ENCODE measurements at regions not wholly inside any gene's neighbourhood (a gene's known extent, or its start where the extent isn't known, plus 50 kb on each side); places are given as distances from the start of the nearest gene placed in this dataset.

DNA sequence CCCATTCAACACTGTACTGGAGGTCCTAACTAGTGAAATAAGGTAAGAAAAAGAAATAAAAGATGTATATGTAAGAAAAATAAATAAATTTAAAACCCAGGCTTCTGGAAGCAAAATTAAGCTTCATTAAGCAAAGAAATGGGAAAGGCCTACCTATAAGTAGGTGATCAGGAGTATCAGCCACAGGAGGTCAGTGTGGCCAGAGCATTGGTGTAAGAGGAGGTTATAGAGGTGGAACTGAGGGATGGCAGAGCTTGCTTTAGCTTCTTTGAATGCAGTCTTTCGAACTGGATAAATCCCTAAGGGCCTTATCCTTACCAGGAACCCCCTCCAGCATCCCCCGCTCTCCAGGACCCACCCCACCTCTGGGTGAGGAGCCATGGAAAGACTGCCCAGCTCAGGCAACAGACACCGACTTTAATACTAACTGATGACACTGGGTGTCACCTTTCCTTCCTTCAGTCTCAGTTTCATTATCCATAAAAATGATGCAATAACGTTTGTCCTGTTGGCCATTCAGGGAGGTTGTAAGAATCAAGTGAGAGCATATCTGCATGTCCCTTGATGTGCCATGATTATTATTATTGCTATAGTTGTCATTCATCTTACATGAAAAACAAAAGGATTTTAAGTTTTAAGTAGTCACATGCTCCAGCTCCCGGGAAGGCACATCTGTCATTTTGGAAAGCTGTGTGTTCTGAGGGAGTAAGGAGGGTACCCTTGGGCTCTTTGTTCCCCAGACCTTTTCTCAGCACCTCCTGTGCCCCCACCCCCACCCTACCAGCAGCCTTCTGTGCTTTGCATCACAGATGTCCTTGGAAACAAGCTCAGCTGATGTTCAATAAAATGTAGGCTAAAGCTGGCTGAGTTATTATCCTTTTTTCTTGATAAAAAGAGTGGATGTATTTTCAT is 50.8 kb upstream of the CTNNA1 start:
- H3K36me3 ChIP-seq (ENCODE audit: control insufficient read depth, low read depth, low read length): no peaks in the 10 kb centered on the region
- H3K27me3 ChIP-seq (ENCODE audit: control insufficient read depth, insufficient read depth, low read length): no peaks in the 10 kb centered on the region
- peaks cover 18% of the 10 kb centered on the region for H3K4me1 ChIP-seq (ENCODE audit: control insufficient read depth, low read depth, low read length)
- no peak overlapping the region for H3K4me3 ChIP-seq (ENCODE audit: low read length)
- H3K27ac ChIP-seq (ENCODE audit: low read length): no peak overlapping the region
- H3K9me3 ChIP-seq (ENCODE audit: control insufficient read depth, low read depth, low read length): no peaks in the 10 kb centered on the region
- H3K9ac ChIP-seq (ENCODE audit: low read length): no peak overlapping the region

DNA sequence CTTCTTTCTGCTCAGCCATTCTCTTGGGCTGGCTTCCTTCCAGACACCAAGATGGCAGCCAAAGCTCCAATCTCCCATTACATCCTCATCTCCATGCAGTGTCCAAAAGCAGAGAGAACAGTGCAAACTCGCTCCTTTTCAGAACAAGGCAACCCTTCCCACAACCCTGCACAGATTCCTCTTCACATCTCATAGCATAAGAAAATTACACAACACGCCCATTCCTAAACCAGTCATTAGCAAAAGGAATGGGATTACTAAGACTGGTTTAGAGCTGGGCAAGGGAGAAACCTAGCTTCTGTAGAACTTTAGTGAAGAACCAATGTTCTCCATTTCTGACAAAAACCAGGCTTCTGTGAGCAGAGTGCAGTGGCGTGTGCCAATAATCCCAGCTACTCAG is 51.5 kb upstream of the CTNNA1 start:
- Histone ChIP-seq H3K4me1 (ENCODE audit: control insufficient read depth, low read depth, low read length) (peaks cover 11% of the 10 kb centered on the region), H3K9me3 (ENCODE audit: control insufficient read depth, low read depth, low read length) (no peaks in the 10 kb centered on the region), H3K4me3 (ENCODE audit: low read length) (no peak overlapping the region), H3K9ac (ENCODE audit: low read length) (no peak overlapping the region), H3K27me3 (ENCODE audit: control insufficient read depth, insufficient read depth, low read length) (no peaks in the 10 kb centered on the region), H3K36me3 (ENCODE audit: control insufficient read depth, low read depth, low read length) (no peaks in the 10 kb centered on the region), H3K27ac (ENCODE audit: low read length) (no peak overlapping the region)

DNA sequence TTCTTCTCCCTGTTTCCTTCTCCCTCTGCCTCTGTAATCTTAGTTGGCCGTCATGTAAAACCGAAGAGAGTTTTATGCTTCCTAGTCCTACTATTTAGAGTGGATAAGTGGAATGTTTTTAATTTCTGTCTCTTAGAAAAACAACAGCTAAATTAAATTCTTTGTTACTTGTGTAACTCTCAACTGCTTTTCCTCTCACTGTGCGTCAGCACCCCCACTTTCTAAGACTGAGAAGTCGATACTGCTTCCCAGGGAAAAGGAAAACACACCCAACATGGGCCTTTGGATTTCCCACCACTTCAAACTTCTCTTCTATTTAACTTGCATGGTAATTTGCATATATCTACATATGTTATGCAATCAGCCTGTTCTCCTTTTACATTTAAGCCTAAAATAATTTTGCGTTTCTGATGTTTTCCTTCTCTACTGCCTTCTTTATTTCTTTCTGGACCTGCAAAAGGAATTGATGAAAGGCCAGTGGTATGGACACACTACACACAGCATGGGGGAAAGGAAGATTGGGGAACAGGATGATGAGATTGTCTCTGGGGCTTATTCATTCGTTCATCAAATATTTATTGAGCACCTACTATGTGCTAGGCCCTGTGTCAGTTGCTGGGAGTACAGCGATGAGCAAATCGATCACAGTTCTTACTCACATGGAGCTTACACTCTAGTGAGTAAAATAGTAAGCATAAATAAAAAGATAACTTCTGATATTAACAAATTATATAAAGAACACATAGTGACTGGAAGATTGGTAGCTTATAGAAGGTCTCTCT is 52.5 kb upstream of the CTNNA1 start:
- Histone ChIP-seq H3K36me3 (ENCODE audit: control insufficient read depth, low read depth, low read length) (no peaks in the 10 kb centered on the region), H3K27me3 (ENCODE audit: control insufficient read depth, insufficient read depth, low read length) (no peaks in the 10 kb centered on the region), H3K27ac (ENCODE audit: low read length) (no peak overlapping the region), H3K9ac (ENCODE audit: low read length) (no peak overlapping the region), H3K9me3 (ENCODE audit: control insufficient read depth, low read depth, low read length) (no peaks in the 10 kb centered on the region), H3K4me1 (ENCODE audit: control insufficient read depth, low read depth, low read length) (peaks cover 8% of the 10 kb centered on the region), H3K4me3 (ENCODE audit: low read length) (no peak overlapping the region)

DNA sequence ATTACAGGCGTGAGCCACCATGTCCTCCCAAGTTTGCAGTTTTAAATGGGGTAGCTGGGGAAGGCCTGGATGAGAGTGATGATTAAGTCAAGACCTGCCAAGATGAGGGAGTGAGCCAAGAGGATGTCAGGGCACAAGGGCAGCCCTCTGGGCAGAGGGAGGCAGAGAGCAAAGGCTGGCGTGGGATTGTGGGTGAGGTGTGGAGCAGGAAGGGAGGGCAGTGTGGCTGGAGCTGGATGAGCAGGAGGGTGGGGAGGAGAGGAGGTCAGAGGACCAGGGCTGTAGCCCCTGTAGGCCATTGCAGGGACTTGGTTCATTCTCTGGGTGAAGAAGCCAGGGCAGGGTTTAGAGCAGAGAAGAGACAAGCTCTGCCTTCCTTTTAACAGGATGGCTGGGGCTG is 53.7 kb upstream of the CTNNA1 start:
- Histone ChIP-seq H3K4me3 (ENCODE audit: low read length) (no peak overlapping the region), H3K27ac (ENCODE audit: low read length) (no peak overlapping the region), H3K27me3 (ENCODE audit: control insufficient read depth, insufficient read depth, low read length) (no peaks in the 10 kb centered on the region), H3K9me3 (ENCODE audit: control insufficient read depth, low read depth, low read length) (no peaks in the 10 kb centered on the region), H3K36me3 (ENCODE audit: control insufficient read depth, low read depth, low read length) (no peaks in the 10 kb centered on the region), H3K9ac (ENCODE audit: low read length) (no peak overlapping the region), H3K4me1 (ENCODE audit: control insufficient read depth, low read depth, low read length) (peaks cover 8% of the 10 kb centered on the region)

DNA sequence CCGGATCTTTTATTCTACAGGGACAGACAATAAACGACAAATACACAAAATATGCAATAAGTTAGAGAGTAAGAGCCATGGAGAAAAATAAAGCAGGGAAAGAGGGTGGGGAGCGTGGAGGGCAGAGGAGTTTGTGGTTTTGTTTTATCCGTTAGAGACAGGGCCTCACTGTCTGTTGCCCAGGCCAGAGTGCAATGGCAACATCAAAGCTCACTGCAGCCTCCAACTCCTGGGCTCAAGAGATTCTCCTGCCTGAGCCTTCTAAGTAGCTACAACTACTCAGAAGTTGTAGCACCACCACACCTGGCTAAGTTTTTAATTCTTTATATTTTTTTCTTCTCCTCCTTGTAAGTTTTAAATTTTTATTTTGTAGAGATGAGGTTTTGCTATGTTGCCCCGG is 54.5 kb upstream of the CTNNA1 start:
- Histone ChIP-seq H3K27ac (ENCODE audit: low read length) (no peak overlapping the region), H3K36me3 (ENCODE audit: control insufficient read depth, low read depth, low read length) (no peaks in the 10 kb centered on the region), H3K4me3 (ENCODE audit: low read length) (no peak overlapping the region), H3K27me3 (ENCODE audit: control insufficient read depth, insufficient read depth, low read length) (no peaks in the 10 kb centered on the region), H3K4me1 (ENCODE audit: control insufficient read depth, low read depth, low read length) (peaks cover 8% of the 10 kb centered on the region), H3K9ac (ENCODE audit: low read length) (no peak overlapping the region), H3K9me3 (ENCODE audit: control insufficient read depth, low read depth, low read length) (no peaks in the 10 kb centered on the region)

DNA sequence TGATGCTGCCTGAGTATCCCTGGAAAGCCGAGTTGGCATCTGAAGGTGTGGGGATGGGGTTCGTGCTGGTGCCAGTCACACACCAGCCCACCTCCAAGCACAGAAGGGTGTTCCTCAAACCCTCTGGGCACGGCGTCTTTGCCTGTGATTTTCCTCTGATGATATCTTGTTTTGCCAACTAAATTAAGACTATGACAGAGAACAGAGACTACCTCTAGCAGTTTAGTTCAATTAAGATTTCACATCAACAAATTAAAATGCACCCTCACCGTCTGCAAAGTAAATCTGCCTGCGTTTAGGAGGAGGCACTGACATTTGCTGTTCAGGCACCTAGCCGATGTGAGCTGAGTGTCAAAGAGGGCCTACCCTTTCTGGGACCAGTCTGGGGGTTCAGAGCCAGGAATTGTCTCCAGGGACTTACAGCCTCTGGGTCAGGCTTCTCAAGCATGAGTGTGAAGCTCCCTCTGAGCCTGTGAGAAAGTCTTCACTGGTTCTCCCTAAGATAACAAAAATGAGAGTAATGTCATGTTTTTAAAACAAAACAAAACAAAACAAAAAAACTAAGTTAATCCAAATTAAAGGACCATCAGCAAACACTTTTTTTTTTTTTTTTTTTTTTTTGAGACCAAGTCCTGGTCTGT is 55.4 kb upstream of the CTNNA1 start:
- Histone ChIP-seq H3K4me1 (ENCODE audit: control insufficient read depth, low read depth, low read length) (peaks cover 6% of the 10 kb centered on the region), H3K4me3 (ENCODE audit: low read length) (no peak overlapping the region), H3K27ac (ENCODE audit: low read length) (no peak overlapping the region), H3K9me3 (ENCODE audit: control insufficient read depth, low read depth, low read length) (no peaks in the 10 kb centered on the region), H3K9ac (ENCODE audit: low read length) (no peak overlapping the region), H3K27me3 (ENCODE audit: control insufficient read depth, insufficient read depth, low read length) (no peaks in the 10 kb centered on the region), H3K36me3 (ENCODE audit: control insufficient read depth, low read depth, low read length) (no peaks in the 10 kb centered on the region)

DNA sequence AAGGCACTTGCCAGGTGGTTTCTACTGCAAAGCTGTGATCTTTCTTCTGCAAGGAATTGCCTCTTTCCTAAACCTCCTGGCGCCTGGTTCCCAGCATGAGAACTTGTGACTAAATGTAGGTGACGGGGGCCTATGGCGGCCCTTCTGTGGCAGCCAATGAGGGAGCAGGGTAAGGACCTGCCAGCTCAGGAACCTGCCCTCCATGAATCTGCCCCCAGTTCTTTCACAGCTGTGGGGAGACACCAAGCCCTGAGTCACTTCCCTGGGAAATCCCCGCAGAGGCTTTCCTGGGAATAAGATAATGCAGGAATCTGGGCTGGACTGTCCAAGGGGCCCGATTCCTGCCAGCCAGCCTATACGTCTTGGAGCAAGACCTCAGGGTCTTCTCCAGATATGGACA is 56.7 kb upstream of the CTNNA1 start:
- Histone ChIP-seq H3K36me3 (ENCODE audit: control insufficient read depth, low read depth, low read length) (no peaks in the 10 kb centered on the region), H3K4me1 (ENCODE audit: control insufficient read depth, low read depth, low read length) (no peaks in the 10 kb centered on the region), H3K9me3 (ENCODE audit: control insufficient read depth, low read depth, low read length) (no peaks in the 10 kb centered on the region), H3K9ac (ENCODE audit: low read length) (no peak overlapping the region), H3K4me3 (ENCODE audit: low read length) (no peak overlapping the region), H3K27ac (ENCODE audit: low read length) (no peak overlapping the region), H3K27me3 (ENCODE audit: control insufficient read depth, insufficient read depth, low read length) (no peaks in the 10 kb centered on the region)

DNA sequence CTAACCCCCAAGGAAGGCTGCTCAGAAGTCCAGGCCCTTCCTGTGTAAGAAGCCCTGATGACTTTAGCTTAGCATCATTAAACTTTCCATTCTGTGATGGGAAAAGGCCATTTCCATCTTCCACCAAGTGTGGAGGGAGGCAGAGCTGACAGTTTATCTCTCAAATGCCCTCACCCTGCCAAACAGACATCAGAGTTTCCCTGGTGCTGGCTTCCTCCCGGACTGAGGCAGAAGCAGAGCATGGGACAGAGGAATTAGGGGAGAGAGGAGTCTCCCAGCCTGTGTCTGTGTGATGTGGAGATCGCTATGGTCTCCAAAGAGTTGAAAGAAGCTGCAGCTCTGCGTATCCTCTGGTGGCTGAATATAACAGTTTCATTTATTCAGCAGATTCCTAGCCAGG is 57.4 kb upstream of the CTNNA1 start:
- no peak overlapping the region for H3K4me3 ChIP-seq (ENCODE audit: low read length)
- H3K9me3 ChIP-seq (ENCODE audit: control insufficient read depth, low read depth, low read length): no peaks in the 10 kb centered on the region
- H3K36me3 ChIP-seq (ENCODE audit: control insufficient read depth, low read depth, low read length): no peaks in the 10 kb centered on the region
- H3K27ac ChIP-seq (ENCODE audit: low read length): no peak overlapping the region
- H3K9ac ChIP-seq (ENCODE audit: low read length): no peak overlapping the region
- no peaks in the 10 kb centered on the region for H3K4me1 ChIP-seq (ENCODE audit: control insufficient read depth, low read depth, low read length)
- H3K27me3 ChIP-seq (ENCODE audit: control insufficient read depth, insufficient read depth, low read length): no peaks in the 10 kb centered on the region

DNA sequence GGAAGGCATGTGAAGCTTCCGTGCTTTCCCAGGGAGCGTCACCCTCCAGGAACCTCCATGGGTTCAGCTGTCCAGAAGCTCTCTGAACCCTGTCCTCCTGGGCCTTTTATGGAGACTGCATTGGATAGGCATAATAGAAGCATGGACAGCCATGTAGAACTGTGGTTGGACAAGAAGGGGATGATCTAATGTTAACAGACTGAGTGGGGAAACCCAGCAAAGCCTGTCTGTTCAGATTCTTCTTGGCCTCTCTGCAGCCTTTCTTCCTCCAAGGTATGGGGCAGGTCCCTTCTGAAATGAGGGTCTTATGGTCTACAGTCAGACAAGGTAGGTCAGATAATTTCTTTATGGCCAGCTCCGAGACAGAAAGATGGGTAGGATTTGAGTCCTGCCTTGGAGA is 59.1 kb upstream of the CTNNA1 start:
- Histone ChIP-seq H3K36me3 (ENCODE audit: control insufficient read depth, low read depth, low read length) (no peaks in the 10 kb centered on the region), H3K27me3 (ENCODE audit: control insufficient read depth, insufficient read depth, low read length) (no peaks in the 10 kb centered on the region), H3K4me3 (ENCODE audit: low read length) (no peak overlapping the region), H3K9me3 (ENCODE audit: control insufficient read depth, low read depth, low read length) (no peaks in the 10 kb centered on the region), H3K27ac (ENCODE audit: low read length) (no peak overlapping the region), H3K4me1 (ENCODE audit: control insufficient read depth, low read depth, low read length) (no peaks in the 10 kb centered on the region), H3K9ac (ENCODE audit: low read length) (no peak overlapping the region)

DNA sequence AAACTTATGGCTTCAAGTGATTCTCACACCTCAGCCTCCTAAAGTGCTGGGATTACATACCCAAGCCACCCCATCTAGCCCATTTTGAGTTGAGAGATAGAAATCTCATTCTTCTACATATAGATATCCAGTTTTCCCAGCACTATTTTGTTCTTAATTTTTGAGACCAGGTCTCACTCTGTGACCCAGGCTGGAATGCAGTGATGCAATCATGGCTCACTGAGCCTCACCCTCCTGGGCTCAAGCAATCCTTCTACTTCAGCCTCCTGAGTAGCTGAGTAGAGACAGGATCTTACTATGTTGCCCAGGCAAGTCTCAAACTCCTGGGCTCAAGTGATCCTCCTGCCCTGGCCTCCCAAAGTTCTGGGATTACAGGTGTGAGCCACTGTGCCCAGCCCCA is 60.9 kb upstream of the CTNNA1 start:
- Histone ChIP-seq H3K36me3 (ENCODE audit: control insufficient read depth, low read depth, low read length) (no peaks in the 10 kb centered on the region), H3K27me3 (ENCODE audit: control insufficient read depth, insufficient read depth, low read length) (no peaks in the 10 kb centered on the region), H3K4me3 (ENCODE audit: low read length) (no peak overlapping the region), H3K9me3 (ENCODE audit: control insufficient read depth, low read depth, low read length) (no peaks in the 10 kb centered on the region), H3K27ac (ENCODE audit: low read length) (no peak overlapping the region), H3K4me1 (ENCODE audit: control insufficient read depth, low read depth, low read length) (no peaks in the 10 kb centered on the region), H3K9ac (ENCODE audit: low read length) (no peak overlapping the region)

DNA sequence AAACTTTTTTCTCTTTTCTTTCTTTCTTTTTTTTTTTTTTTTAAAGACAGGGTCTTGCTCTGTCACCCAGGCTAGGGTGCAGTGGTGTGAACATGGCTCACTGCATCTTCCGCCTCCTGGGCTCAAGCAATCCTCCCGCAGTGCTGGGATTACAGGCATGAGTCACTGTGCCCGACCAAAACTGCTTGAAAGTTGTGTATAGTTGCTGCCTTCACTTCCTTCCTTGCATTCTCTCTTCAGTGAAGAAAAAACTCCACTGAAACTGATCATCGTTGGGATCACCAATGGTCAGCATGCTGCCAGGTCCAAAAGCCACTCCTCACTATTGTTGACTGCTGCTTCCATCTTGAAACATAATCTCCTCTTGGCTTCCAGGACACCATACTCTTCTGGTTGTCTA is 66.6 kb upstream of the CTNNA1 start:
- Histone ChIP-seq H3K9ac (ENCODE audit: low read length) (no peak overlapping the region), H3K4me1 (ENCODE audit: control insufficient read depth, low read depth, low read length) (no peaks in the 10 kb centered on the region), H3K27me3 (ENCODE audit: control insufficient read depth, insufficient read depth, low read length) (no peaks in the 10 kb centered on the region), H3K27ac (ENCODE audit: low read length) (no peak overlapping the region), H3K4me3 (ENCODE audit: low read length) (no peak overlapping the region), H3K9me3 (ENCODE audit: control insufficient read depth, low read depth, low read length) (peaks cover 2% of the 10 kb centered on the region), H3K36me3 (ENCODE audit: control insufficient read depth, low read depth, low read length) (no peaks in the 10 kb centered on the region)
